Caco-2 (cell line): ENCODE measurements at regions not wholly inside any gene's neighbourhood (a gene's known extent, or its start where the extent isn't known, plus 50 kb on each side); places are given as distances from the start of the nearest gene placed in this dataset.

ENCODE experiments used
- BruUV-seq: library from RNA; stranded (reverse); fragments of 400-500 nt; replicated peaks from 2 replicates; lab custom pipeline; 2021; lab: Mats Ljungman, UMichigan
- CTCF ChIA-PET: fragments of 300-600 bp; sonication (Branson Sonifier 250); formaldehyde crosslinking; loops from one replicate; lab custom pipeline; 2022; ENCODE audit warnings: antibody characterized with exemption; lab: Charles Lee
- POLR2A ChIA-PET: fragments of 300-600 bp; sonication (Branson Sonifier 250); formaldehyde crosslinking; loops from one replicate; lab custom pipeline; 2022; ENCODE audit warnings: antibody characterized with exemption; lab: Charles Lee
- DNase-seq, 2 experiments: peaks; one replicate each; pipeline versions ENCODE4 v3.0.0 to v3.0.0-alpha.2; 2020 to 2022
- H3K27me3 ChIP-seq: replicated peaks from 2 replicates; pipeline ENCODE4 v1.6.0; 2011; ENCODE audit warnings: low read length; ENCODE audit not compliant: control insufficient read depth, insufficient read depth
- H3K36me3 ChIP-seq: 2 replicates; pipeline ENCODE4 v1.5.1; 2011; ENCODE audit warnings: low read length; ENCODE audit not compliant: control insufficient read depth, insufficient read depth
- H3K4me1 ChIP-seq: fragments of 250-450 bp; sonication (Bioruptor Pico); 2 replicates; pipeline ENCODE4 v1.5.1; 2020; ENCODE audit warnings: mild to moderate bottlenecking
- H3K4me3 ChIP-seq: 2 replicates; pipeline ENCODE4 v1.5.1; 2011; ENCODE audit warnings: low read depth, mild to moderate bottlenecking, control low read depth, low read length
- H3K9me3 ChIP-seq: fragments of 250-450 bp; sonication (Bioruptor Pico); 2 replicates; pipeline ENCODE4 v1.5.1; 2020; ENCODE audit warnings: mild to moderate bottlenecking, moderate library complexity
- H3K27ac Mint-ChIP-seq: one replicate; pipeline ENCODE4 v1.8.0; 2022; ENCODE audit warnings: mixed read lengths; ENCODE audit not compliant: unreplicated experiment
- H3K27me3 Mint-ChIP-seq: one replicate; pipeline ENCODE4 v1.8.0; 2022; ENCODE audit warnings: mixed read lengths; ENCODE audit not compliant: insufficient read depth, unreplicated experiment
- H3K36me3 Mint-ChIP-seq: one replicate; pipeline ENCODE4 v1.8.0; 2022; ENCODE audit warnings: mild to moderate bottlenecking, mixed read lengths; ENCODE audit not compliant: insufficient read depth, unreplicated experiment
- H3K4me1 Mint-ChIP-seq: one replicate; pipeline ENCODE4 v1.8.0; 2022; ENCODE audit warnings: low read depth, mixed read lengths; ENCODE audit not compliant: unreplicated experiment
- H3K4me3 Mint-ChIP-seq: one replicate; pipeline ENCODE4 v1.8.0; 2022; ENCODE audit warnings: mild to moderate bottlenecking, moderate library complexity, mixed read lengths; ENCODE audit not compliant: unreplicated experiment
- H3K9me3 Mint-ChIP-seq: one replicate; pipeline ENCODE4 v1.8.0; 2022; ENCODE audit warnings: mixed read lengths; ENCODE audit not compliant: unreplicated experiment
- CTCF ChIP-seq, 2 experiments: fragments of 200-600 bp in 1 of 2; IDR thresholded peaks; 1 replicate in 1 of 2; 2 replicates in 1 of 2; pipeline versions ENCODE4 v1.5.1 to v1.8.0; 2011 to 2022; ENCODE audit warnings: antibody characterized with exemption in 1 of 2, control low read depth in 1 of 2, inconsistent platforms in 1 of 2, low read depth in 1 of 2, low read length in 1 of 2, mild to moderate bottlenecking in 1 of 2, moderate library complexity in 1 of 2; ENCODE audit not compliant: insufficient read depth in 1 of 2, severe bottlenecking in 1 of 2, unreplicated experiment in 1 of 2
- intact Hi-C: fragments of 100-400 bp; cut with micrococcal nuclease; formaldehyde crosslinking; loops from one replicate; pipeline ENCODE4 v1.10.0; 2022; ENCODE audit not compliant: unreplicated experiment

DNA sequence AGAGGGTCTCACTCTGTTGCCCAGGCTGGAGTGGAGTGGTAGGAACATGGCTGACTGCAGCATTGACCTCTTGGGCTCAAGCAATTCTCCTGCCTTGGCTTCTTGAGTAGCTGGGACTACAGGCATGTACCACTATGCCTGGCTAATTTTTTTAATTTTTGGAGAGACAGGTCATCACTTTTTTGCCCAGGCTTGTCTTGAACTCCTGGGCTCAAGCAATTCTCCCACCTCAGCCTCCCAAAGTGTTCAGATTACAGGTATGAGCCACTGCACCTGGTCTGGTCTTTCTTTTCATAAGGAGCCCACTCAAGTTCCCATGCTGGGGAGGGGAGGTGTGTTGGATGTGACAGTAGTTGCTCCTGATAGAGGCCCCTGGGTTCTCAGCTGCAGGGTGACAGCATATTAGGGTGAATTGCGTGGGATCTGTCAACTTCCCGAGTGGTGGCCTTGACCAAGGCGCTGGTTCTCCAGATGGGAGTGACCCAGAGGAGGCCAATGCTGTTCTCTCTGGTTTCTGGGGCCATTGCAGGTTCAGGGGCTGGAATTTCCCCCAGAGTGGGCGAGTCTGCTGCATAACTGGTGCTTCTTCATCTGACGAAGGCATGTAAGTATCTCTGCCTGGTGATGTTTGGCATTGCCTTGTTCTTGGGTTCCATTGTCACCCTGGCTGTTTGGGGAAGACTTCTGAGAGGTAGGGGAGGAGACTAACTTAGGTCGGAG is 52.4 kb upstream of the ESRRB start:
- CTCF ChIA-PET: no interaction called here
- H3K27me3 Mint-ChIP-seq: peaks cover 25% of the 10 kb centered on the region

GRCh38 chr14:76324133-76324532 is 51.8 kb upstream of the ESRRB start:
- no peak overlapping the region for H3K4me3 ChIP-seq
- TF ChIP-seq CTCF (IDR thresholded peaks at IDR 0.05; ENCODE audit: insufficient read depth in 1 of 2, low read depth in 1 of 2, low read length in 1 of 2, severe bottlenecking in 1 of 2, unreplicated experiment in 1 of 2): no peak
- no peaks in the 10 kb centered on the region for H3K4me1 ChIP-seq
- H3K36me3 ChIP-seq: no peaks in the 10 kb centered on the region
- BruUV-seq: no TSS peak
- intact Hi-C loops: no loop called here
- Mint-ChIP-seq H3K4me1 (no peaks in the 10 kb centered on the region), H3K27ac (no peak overlapping the region), H3K4me3 (no peak overlapping the region), H3K36me3 (no peaks in the 10 kb centered on the region), H3K27me3 (peaks cover 29% of the 10 kb centered on the region), H3K9me3 (no peaks in the 10 kb centered on the region)
- ChIA-PET CTCF (no interaction called here), POLR2A (no interaction called here)
- DNase-seq: no peak
- no peaks in the 10 kb centered on the region for H3K27me3 ChIP-seq
- no peaks in the 10 kb centered on the region for H3K9me3 ChIP-seq

More for the DNA sequence above, 52.4 kb upstream of the ESRRB start:
- Histone ChIP-seq H3K36me3 (no peaks in the 10 kb centered on the region), H3K27me3 (no peaks in the 10 kb centered on the region), H3K4me1 (no peaks in the 10 kb centered on the region), H3K4me3 (no peak overlapping the region), H3K9me3 (no peaks in the 10 kb centered on the region)
- Mint-ChIP-seq H3K9me3 (no peaks in the 10 kb centered on the region), H3K4me3 (no peak overlapping the region), H3K4me1 (no peaks in the 10 kb centered on the region), H3K27ac (no peak overlapping the region), H3K36me3 (no peaks in the 10 kb centered on the region)
- no peak for DNase-seq
- POLR2A ChIA-PET: no interaction called here
- intact Hi-C loops: no loop called here
- BruUV-seq: no TSS peak
- no peak for TF ChIP-seq CTCF (IDR thresholded peaks at IDR 0.05; ENCODE audit: insufficient read depth in 1 of 2, low read depth in 1 of 2, low read length in 1 of 2, severe bottlenecking in 1 of 2, unreplicated experiment in 1 of 2)
